Fibroblast of peridontal ligament (primary cell): ENCODE measurements at regions not wholly inside any gene's neighbourhood (a gene's known extent, or its start where the extent isn't known, plus 50 kb on each side); places are given as distances from the start of the nearest gene placed in this dataset.

Source experiments
- DNase-seq: peaks from one replicate; pipeline ENCODE4 v3.0.0-alpha.2; 2010; ENCODE audit errors: extremely low read depth

DNA sequence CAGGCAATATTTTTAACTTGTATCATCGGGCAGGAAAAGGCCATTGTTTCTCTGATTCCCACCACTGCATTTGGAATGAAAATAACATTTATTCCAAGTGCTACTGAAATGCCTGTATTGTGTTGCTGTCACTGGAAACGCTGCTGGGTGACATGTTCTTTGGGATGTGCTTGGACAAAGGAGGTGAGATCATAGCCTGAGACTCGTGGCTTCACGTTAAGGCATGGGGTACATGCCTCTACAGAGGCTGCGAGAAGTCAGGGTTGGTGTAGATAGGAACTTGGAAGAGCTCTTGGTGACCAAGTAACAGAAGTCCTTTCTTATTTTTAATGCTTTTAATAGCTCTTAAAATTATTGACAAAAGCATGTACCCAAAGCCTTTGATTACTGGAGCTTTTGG is 58.8 kb upstream of the MAF start:
- no peak for DNase-seq

DNA sequence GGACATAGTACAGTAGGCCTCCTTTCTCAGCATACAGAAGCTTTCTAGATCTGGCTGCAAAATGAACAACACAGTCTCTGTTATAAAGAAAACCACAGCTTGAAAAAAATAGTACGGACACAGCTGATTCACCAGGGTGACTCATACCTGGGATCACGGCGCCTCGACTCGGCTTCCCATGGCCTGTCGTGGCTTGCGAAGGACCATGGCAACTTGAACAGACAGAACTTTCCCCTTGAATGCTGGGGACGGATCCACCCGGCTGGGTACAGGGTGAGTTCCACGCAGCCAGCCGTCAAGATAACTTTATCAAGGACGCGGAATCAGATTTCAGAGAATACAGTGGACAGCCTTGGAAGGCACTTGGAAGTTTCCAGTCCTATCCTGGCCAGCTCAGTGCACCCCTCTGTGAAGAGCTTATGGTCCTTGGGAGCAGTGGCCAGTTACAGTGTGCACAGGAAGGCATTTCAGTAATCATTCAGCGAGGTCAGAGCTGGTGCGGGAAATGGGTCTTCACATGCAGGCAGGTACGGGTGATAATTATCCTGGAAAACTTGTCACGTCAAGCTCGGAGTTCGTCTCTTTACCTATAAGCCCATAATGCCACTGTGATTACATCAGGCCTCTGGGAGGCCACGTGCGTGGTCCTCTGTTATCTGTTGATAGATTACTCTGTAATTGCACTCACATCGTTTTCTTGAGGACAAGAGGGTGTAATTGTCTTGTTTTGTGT is 57.9 kb upstream of the MAF start:
- DNase-seq: peak; percentile 74

DNA sequence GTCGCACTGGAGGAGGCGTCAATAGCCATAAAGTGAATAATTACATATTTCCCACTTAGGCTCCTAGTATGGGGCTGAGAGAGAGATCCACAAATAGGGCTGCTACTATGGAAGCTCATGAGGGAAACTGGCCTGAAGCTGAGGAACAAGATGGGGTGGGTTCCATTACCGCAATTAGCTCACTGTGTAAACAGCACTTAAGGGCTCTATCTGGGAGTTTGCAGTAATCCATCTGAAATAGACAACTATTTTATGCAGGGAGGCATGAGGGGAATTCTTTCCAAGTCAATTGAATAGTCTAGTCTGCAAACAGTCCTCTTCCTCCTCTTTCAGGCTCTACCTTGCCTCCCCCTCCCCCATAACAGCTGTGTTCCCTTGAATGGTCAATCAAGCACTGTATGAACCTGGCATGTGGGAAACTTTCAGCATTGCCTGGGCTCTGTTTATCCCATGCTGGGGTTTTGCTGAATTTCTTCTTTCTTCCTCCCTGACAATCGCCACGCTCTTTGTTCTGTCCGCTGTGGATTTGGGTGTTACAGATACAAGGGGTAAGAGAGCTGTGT is 56.1 kb upstream of the MAF start:
- no peak for DNase-seq

DNA sequence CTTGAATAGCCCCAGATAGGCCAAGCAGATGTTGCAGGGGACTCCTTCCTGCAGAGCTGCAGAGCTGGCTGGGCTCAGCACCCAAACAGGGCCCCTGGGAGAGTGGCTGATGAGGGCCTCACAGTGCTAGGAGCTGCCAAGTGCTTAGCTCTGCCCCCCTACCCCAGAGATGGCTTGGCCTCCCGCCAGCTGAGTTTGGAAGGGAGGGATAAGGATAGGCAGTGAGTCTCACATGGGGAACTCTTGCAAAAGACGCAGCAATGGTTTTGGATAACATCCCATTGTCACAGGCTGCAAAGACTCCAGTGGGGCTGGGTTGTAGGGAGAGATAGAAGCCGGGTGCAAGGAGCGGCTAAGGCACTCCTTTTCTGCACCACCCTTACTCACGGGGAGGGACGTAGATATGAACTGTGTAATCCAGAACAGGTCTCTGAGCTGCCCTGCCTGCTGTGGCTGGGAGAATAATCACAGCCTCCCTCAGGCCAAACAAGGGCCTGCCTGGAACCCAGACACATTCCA is 52.9 kb upstream of the MAF start:
- DNase-seq: peak; percentile 49

DNA sequence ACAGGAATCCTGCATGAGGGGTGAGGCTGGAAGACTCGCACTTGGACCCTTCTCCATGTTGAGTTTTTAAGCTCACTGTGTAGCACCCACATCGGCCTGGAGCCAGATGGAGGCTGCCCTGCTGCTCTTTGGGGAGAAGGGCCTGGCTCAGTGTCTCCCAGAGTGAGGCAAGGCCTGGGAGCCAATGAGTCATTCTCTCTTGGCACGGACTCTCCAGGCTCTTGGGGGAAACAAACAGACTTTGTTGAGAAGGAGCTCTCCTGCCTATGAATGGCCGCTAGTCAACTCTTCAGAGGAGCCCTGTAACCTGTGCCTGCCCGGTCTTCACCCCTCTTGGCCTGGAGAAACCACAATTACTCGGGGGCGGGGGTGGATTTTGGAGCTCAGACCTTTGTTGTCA is 50.8 kb upstream of the MAF start:
- peak; percentile 56 for DNase-seq
